ENCODE measurements at regions not wholly inside any gene's neighbourhood (a gene's known extent, or its start where the extent isn't known, plus 50 kb on each side); places are given as distances from the start of the nearest gene placed in this dataset.
A peak's percentile ranks its signal among the peaks of the same experiment; 100 is the strongest.

GRCh38 chr5:158172005-158172404 lies 313.1 kb upstream of the CLINT1 start:
- H3K9me3 ChIP-seq, result no peaks in the 10 kb centered on the region

GRCh38 chr5:158170534-158170933 lies 311.6 kb upstream of the CLINT1 start:
- Histone ChIP-seq H3K27ac (no peak overlapping the region), H3K27me3 (no peaks in the 10 kb centered on the region), H3K4me1 (peaks cover 8% of the 10 kb centered on the region), H3K36me3 (replicated peaks in 1 of 2; ENCODE audit: insufficient read depth in 1 of 2, low read depth in 2 of 2) (no peaks in the 10 kb centered on the region), H3K9me3 (no peaks in the 10 kb centered on the region), H3K4me3 (no peak overlapping the region)
- WGBS, 2 donors, result 75 to 89% methylated on average over 2 of the region's 2 CpGs
- ATAC-seq (no peak), DNase-seq (no peak)
- no peak for TF ChIP-seq CTCF (IDR thresholded peaks at IDR 0.05)
- TF ChIP-seq POLR2A (IDR thresholded peaks at IDR 0.05), result no peak
- intact Hi-C loops (cut with DNase I), result loop anchor here (5.0 to 10.0 kb wide), 2 partner anchors 524 to 937 kb away; no protein-coding TSS in a partner anchor

More at GRCh38 chr5:158172005-158172404, 313.1 kb upstream of the CLINT1 start:
- ATAC-seq (no peak), DNase-seq (no peak)
- Histone ChIP-seq H3K27me3 (no peaks in the 10 kb centered on the region), H3K4me1 (peaks cover 12% of the 10 kb centered on the region), H3K27ac (no peak overlapping the region), H3K4me3 (no peak overlapping the region), H3K36me3 (replicated peaks in 1 of 2; ENCODE audit: insufficient read depth in 1 of 2, low read depth in 2 of 2) (no peaks in the 10 kb centered on the region)
- intact Hi-C loops (cut with DNase I), result loop anchor here (5.0 to 10.0 kb wide), 2 partner anchors 523 to 935 kb away; no protein-coding TSS in a partner anchor
- TF ChIP-seq POLR2A (IDR thresholded peaks at IDR 0.05) (no peak), CTCF (IDR thresholded peaks at IDR 0.05) (no peak)
- 76 to 86% methylated on average over 2 of the region's 2 CpGs for WGBS, 2 donors

- TF ChIP-seq CTCF (IDR thresholded peaks at IDR 0.05) (no peak), POLR2A (IDR thresholded peaks at IDR 0.05) (no peak)
- DNase-seq (peak in 2 of 4 donors; percentile 19 to 33), ATAC-seq (no peak)
- intact Hi-C loops (cut with DNase I), result loop anchor here (5.0 to 10.0 kb wide), 2 partner anchors 525 to 937 kb away; no protein-coding TSS in a partner anchor
- Histone ChIP-seq H3K27me3 (no peaks in the 10 kb centered on the region), H3K4me3 (no peak overlapping the region), H3K4me1 (peaks cover 6% of the 10 kb centered on the region), H3K36me3 (replicated peaks in 1 of 2; ENCODE audit: insufficient read depth in 1 of 2, low read depth in 2 of 2) (no peaks in the 10 kb centered on the region), H3K9me3 (no peaks in the 10 kb centered on the region), H3K27ac (no peak overlapping the region)
- 18 to 36% methylated on average over 3 of the region's 3 CpGs for WGBS, 2 donors
Measured at GRCh38 chr5:158170060-158170459, 311.1 kb upstream of the CLINT1 start.

- WGBS, 2 donors, result 58 to 73% methylated on average over 5 of the region's 5 CpGs
Measured at GRCh38 chr5:158166424-158166823, 307.5 kb upstream of the CLINT1 start.

More at GRCh38 chr5:158166424-158166823, 307.5 kb upstream of the CLINT1 start:
- Histone ChIP-seq H3K27me3 (no peaks in the 10 kb centered on the region), H3K27ac (no peak overlapping the region), H3K4me3 (no peak overlapping the region), H3K4me1 (peaks cover 6% of the 10 kb centered on the region), H3K9me3 (no peaks in the 10 kb centered on the region), H3K36me3 (replicated peaks in 1 of 2; ENCODE audit: insufficient read depth in 1 of 2, low read depth in 2 of 2) (no peaks in the 10 kb centered on the region)
- TF ChIP-seq POLR2A (IDR thresholded peaks at IDR 0.05) (no peak), CTCF (IDR thresholded peaks at IDR 0.05) (no peak)
- intact Hi-C loops (cut with DNase I), result no loop called here
- DNase-seq (no peak), ATAC-seq (no peak)
